ENCODE measurements at regions not wholly inside any gene's neighbourhood (a gene's known extent, or its start where the extent isn't known, plus 50 kb on each side); places are given as distances from the start of the nearest gene placed in this dataset.

DNA sequence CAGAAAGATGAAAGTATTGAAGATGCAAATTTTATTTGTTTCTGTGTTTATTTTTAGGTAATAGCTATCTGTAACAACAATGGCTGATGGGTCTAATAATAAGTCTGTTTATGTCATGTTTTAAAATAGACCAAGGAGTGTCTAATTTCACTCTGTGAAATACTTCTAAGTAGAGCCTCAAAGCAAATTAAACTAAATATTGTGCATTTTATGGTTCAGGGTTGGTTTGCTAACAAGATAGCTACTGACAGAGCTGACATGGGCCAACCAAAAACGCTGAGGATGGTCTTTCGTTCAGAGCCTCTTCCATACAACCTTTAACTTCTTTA is 437.6 kb upstream of the CTSO start:
- TF ChIP-seq POLR2A (IDR thresholded peaks at IDR 0.05), result no peak
- TF ChIP-seq, protein P1, sequence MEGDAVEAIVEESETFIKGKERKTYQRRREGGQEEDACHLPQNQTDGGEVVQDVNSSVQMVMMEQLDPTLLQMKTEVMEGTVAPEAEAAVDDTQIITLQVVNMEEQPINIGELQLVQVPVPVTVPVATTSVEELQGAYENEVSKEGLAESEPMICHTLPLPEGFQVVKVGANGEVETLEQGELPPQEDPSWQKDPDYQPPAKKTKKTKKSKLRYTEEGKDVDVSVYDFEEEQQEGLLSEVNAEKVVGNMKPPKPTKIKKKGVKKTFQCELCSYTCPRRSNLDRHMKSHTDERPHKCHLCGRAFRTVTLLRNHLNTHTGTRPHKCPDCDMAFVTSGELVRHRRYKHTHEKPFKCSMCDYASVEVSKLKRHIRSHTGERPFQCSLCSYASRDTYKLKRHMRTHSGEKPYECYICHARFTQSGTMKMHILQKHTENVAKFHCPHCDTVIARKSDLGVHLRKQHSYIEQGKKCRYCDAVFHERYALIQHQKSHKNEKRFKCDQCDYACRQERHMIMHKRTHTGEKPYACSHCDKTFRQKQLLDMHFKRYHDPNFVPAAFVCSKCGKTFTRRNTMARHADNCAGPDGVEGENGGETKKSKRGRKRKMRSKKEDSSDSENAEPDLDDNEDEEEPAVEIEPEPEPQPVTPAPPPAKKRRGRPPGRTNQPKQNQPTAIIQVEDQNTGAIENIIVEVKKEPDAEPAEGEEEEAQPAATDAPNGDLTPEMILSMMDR (IDR thresholded peaks at IDR 0.05), result no peak
- TF ChIP-seq EP300 (IDR thresholded peaks at IDR 0.05), result no peak
- no peak for TF ChIP-seq POLR2AphosphoS5 (IDR thresholded peaks at IDR 0.05)

All from gastroesophageal sphincter (tissue), 3 donors.